ENCODE measurements at regions not wholly inside any gene's neighbourhood (a gene's known extent, or its start where the extent isn't known, plus 50 kb on each side); places are given as distances from the start of the nearest gene placed in this dataset.

DNA sequence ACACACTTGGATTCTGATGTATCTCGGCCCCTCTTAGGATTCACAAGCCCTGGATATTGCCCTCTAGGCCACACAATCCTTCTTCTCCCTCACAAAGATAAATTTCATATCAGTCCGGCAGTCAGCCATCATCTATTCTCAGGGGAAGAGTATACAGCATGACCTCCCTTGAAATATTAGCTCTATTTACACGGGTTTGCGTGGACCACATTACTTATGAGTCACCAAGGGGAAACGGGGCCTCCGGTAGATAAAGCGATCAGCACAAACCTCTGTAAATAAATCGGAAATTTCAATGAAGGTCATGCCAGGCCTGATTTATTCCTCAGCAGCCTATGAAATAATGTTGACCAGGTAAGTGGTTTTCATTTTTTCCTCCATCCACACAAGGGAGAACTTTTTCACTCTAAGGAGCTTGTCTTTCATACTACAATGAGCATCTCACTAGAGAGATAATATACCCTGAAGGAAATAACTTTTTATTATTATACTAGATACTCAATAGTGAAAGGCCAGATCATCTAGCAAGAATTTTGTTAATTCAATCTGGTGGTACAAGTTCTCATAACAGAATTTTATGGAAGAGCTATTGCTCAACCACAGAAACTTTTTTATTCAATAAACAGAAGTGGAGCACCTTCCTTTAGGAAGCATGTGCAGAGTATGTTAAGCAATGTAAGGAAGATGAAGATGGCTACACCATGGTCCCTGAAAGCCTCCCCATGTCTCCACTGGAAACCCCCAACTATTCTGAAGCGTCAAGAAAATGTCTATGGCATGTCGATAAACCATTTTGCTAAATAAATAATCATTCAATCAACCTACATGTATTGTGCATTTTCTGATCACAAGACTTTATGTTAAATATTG lies 125.2 kb upstream of the PIK3C3 start:
- no peak for DNase-seq

DNA sequence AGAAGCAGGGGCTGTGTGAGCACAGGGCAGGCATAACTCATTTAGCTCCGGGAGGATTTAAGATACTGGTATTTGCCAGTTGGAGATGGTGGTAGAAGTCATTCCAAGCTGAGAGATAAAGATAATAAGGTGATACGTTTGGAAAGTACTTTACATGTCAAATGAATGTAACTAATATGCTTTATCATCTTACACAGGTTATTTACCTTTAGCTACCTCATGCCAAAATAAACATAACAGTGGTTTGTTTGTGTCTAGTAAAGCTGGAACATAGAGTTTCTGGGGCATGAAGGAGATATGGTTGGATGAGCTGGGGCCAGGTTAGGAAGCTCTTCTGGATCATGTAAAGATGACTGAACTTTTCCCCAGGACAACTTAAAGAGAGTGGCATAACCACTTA lies 126.9 kb upstream of the PIK3C3 start:
- no peak for DNase-seq

DNA sequence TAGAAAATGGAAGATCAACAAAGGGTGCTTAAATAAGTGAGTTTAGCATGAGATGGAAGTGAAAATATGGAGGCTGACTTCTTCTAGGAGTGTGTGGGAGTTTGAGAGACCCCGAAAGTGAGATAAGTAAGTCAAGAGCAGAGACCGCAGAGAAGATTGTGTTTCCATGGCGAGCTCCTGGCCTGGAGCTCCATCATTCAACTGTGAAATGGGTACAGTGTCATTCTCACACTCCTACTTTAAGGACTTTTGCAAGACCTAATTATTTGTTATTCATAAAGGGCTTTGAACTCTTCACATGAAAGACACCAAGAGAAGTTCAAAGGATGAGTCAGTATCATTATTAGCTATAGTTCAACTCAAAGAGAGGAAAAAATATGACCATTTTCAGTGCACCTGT lies 134.2 kb upstream of the PIK3C3 start:
- no peak for DNase-seq

DNA sequence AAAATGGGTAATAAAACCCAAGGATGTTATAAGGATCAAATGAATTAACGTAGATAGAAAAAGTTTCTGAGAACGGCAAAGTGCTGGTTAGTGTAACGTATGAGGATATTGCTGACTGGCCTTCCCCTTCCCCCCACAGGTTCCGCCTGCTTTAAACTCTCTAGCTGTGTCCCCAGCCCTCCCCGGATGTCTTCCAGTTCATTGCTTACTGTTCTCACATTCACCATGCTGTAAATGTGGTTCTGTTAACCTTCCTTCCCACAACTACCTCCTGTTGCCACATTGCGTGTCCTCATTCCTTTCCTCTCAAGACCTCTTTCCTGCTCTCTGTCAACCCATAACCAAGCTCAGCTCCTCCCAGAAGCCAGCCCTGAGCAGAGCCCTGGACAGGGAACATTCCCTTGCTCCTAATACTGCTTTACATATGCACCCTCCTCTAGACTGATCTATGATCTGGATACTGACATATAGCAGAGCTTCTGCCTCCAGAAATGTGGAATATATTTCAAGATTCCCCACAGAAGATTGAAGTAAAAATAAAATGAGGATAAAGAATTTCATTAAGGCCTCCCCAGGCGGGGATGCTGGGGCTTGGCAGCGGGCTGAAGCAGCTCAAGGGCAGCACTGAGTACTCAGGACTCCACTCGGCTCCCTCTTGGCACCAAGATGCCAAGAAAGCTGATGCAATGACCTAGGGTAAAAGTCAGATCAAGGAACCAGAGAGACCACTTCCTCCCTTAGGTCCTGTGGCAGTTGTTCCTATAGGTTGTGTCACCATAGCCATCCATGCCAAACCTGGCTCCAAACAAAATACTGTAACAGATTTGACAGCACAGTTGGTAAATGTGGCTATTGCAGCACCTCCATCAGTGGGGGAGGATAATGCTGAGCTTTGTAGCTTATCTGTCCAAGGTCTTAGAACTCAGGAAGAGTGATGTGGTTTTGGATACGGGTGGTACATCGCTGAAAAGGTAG lies 136.4 kb upstream of the PIK3C3 start:
- DNase-seq = no peak

DNA sequence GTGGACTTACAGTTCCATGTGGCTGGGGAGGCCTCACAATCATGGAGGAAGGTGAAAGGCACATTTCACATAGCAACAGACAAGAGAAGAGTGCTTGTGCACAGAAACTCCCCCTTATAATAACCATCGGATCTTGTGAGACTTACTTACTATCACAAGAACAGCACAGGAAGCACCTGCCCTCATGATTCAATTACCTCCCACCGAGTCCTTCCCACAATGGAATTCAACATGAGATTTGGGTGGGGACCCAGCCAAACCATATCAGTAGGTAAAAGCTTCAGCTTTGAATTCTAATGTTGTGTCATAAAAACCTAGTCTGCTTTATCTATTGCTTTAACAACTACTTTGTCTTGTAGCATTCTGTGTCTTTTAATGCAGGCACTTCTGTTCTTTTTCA lies 140.4 kb upstream of the PIK3C3 start:
- no peak for DNase-seq

DNA sequence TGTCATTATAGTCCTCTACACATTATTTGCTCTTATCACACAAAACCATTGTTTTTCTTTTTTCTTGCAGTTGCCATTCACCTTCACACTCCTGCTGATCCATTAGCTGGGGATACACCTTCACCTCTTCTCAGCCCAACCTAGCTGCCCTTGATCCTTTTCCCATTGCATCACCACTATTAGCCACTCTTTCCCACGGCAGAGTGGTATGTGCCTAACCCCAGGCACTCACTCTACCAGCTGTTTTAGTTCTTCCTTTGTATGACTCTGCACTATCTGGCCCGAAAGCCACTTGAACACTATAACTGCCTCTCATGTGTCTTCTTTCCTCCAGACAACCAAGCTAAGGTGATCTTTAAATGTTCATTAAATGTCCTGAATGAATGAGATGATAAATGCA lies 145.4 kb upstream of the PIK3C3 start:
- no peak for DNase-seq

DNA sequence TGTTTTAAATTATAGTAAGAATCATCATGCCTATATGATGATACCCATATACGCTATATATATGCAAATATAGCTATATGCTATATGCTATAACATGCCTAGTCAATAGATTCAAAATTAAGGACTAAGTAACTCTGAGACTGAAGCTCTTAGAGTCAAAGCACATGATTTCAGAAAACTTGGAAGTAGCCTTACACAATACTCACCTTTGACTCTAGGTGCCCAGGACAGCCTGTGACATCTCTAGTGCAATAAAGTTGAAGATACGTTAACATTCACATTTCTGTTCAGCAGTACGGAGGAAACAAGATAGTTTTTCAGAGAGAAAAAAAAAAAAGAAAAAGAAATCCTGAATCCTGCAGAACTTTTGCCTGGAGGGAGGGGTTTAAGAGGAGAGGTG lies 149.7 kb upstream of the PIK3C3 start:
- DNase-seq = no peak

DNA sequence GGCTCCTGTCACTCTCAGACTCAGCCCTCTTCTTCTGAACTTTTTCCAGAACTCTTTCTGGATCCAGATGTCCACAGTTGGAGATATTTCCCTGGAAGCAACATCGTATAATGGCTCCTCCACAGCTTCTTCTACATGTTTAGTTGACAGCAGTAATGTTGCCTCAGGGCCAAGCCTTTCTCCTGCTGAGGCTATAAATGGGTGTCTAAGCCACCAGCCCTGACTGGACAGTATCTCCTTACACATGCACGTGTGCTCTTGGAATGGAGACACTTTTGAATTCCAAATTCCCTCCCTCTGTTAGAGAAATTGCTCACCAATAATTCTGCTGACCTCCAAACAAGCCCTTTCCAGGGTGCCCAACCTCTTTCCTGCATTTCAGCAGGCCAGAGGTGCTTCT lies 156.2 kb upstream of the PIK3C3 start:
- DNase-seq = no peak

DNA sequence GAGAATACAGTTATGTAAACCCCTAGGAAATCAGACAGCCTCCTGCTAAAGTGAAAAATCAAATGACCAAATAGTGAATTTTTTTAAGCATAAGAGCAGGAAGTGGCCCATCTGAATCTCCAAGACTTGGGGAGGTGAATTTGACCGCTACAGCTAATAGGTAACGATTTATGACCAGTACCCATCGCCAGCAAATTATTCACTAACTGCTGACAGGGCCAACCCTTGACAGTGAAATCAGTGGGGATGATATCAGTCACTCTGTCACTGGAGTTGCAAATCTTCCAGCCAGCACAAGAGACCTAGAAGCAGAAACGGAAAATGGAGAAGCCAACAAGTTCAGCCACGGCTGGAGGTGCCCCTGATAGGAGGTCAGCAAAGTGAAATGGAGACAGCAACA lies 164.3 kb upstream of the PIK3C3 start:
- DNase-seq = no peak

DNA sequence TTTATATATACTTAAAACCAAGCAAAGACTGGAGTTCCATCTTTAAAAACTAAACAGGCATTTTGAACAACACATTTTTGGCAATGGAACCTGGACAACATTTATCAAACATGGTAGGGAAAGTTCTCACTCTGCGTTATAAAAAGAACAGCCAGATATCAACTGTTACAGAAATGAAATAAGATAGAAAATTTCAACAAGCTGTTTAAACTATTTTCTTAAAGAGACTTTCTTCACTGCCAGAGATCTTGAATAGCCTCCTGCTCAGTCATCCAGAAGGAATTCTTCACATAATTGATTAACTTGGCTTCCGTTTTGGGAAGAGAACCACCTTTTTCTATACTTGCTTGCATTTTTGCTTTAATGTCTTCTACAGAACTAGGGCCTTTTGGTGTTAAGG lies 166.0 kb upstream of the PIK3C3 start:
- DNase-seq = no peak

DNA sequence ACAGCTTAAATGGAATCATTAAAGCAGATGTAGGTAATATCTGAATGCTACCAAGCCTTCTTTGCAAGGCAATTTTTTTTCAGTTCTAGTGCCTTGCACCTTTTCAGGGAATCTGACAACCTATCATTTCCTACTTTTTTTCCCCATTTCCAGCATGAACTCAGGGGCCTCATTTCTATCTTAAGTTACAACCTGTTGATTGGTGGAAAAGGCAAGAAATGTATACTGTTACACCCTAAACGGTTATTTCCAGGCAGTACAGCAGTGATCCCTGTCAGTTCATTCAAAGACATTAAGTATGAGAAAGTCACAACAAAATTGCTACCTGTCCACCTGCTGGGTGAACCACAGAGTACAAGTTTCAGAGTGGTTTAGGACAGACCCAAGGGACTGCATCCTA lies 171.2 kb upstream of the PIK3C3 start:
- DNase-seq = no peak

DNA sequence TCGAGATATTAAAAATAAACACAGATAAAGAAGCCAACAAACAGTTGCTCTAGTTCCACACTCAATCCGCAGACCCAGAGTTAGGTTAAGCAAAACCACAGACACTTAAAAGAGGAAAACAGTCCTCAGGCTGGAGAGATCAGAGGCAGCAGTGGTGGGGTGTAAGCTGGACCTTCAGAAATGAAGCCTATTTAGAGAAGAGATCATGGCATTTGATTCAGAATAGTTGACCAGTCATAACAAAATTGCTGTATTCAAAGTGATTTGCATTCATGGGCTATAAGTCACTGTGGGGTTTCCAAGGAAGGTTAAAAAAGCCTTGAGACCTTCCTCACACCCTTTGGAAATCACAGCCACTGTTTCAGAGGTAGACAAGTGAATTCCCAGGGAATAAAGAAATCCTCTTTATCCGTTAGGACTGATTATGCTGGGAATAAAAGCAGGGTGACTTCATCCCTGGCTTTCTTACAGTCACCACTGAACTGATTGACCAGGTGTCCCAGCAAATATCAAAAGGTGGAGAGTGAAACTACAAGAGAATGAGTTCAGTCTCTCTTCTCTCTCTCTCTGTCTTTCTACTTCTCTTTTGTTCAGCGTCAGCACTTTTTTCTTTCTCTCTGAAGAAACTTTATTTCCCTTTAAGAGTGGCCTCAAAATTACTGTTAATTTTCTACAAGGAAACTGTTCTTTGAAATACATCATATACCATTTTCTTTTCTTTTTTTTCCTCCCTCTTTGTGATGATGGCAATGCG lies 171.8 kb upstream of the PIK3C3 start:
- DNase-seq = no peak

DNA sequence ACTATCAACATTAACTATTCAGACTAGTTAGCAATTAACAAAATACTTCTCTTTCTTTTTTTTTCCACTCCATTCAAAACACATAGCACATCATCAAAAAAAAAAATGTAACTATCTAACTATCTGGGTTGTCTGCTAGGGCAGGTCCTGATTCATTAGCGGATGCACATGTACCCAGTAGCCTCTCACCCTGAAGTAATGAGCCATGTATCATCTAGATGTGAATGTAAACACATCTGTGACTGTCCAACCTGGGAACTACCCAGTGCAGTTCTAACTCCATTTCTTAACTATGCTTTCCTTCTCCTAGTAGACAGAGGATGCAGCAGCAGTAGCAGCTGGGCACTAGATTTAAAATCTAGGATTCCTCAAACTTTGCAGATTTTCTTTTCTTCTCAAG lies 183.1 kb upstream of the PIK3C3 start:
- no peak for DNase-seq

DNA sequence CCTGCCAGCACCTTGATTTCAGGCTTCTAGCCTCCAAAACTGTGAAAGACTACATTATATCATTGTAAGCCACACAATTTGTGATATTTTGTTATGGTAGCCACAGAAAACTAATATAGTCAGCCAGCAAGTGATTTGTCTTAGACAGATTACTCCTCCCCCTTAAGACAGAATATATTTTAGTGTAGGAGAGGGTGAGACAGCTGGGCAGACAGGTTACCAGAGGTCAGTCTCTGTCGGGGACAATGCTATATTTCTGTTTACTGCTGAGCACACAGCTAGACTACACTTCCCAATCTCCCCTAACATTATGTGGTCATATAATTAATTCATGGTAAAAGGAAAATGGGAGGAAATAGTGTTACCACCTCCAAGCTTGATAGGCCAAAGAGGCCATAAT lies 185.8 kb upstream of the PIK3C3 start:
- no peak for DNase-seq

DNA sequence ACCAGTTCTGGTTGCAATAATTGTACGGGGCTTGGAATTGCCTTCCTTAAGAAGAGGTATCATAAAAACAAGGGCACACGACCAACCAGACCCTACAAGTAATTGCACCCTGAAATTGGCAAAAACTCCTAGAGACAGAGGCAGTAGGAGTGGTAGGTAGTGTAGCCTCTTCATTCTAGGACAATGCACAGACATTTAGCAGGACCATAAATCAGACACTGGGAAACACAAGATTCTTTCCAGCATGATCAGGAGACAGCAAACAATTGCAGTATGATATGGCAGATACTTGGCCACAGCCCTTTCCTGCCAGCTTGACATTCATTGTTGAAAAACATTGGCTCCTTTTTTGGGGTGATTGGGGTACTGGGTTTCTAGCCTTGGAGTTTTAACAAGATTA lies 186.6 kb upstream of the PIK3C3 start:
- DNase-seq = no peak

DNA sequence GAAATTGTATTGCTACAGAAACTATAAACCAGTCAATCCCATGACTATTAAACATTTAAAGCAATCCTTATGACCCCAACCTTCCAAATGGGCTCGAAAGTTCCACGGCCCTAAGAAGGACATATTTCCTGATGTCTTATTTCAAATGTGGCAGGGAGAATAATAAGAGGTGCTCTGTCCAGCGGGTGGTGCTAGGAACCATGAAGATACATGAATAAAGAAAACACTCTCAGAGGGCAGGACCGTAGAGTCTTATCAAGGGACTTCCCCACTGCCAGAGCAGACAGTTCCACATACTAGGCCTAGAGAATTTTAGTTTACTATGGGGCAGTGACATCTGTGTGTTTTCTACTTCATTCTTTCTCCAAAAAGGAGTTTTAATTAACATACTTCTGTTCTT lies 187.1 kb upstream of the PIK3C3 start:
- no peak for DNase-seq

DNA sequence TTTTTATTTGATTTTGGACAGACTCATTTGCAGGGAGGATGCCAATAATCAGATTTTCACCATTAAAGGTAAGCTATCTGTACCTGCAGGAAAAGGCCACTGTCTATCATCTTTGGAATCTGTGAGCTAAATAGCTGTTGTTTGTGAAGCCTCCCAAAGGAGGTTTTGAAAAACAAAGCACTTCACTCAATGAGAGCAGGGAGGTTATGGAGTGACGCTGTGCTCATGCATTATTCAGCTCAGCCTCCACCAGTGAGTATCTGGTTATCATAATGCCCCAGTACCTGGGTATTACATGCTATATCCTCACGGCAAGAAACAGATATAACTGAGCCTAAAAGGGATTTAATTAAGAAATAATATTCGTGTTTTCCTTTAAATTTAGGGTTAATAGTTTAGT lies 189.6 kb upstream of the PIK3C3 start:
- DNase-seq = no peak

DNA sequence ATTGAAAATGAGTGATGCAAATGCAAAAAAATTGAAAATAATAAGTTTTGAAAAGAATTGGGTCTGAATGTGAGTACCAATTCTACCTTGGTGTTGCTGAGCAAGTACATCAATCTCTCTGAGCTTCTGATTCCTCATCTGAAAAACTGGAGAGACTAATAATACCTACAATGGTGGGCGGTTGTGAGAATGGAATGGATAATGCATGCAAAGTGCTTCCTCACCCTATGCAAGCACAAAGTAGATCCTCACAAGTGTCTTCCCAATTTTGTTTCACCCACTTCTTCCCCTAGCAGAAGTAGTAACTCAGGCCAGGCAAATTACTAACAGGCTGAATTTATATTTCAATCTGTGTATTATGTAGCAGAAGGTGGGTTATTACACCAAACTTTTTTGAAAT lies 191.7 kb upstream of the PIK3C3 start:
- no peak for DNase-seq

DNA sequence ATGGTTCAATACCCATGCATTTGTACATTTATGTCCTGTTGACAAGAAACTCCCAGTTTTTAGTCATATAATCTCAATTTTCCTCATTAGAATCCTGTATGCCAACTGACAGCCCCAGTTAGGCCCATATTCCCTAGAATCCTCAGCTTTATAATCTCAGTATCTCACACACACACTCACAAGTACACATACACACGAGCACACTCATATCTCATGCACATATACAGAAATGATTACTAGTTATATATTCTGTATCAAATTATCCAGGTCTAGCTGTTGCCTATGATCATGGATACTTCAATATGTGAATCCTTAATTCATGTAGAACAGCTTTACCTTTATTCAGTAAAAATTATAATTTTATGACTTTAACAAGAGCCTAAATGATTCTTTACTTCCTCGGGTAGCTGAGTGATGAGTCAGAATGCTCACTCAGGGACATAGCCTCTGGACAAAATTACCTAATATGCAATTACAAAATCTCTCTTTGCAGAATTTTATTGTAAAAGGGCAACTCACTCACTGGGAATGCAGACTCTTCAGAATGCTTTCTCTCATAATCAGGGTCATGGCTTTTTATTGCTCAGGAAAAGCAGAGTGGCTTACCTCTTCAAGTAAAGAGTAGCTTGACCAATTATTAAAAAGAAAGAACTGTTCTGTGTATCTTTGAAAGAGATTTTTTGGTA lies 193.6 kb upstream of the PIK3C3 start:
- DNase-seq = no peak

DNA sequence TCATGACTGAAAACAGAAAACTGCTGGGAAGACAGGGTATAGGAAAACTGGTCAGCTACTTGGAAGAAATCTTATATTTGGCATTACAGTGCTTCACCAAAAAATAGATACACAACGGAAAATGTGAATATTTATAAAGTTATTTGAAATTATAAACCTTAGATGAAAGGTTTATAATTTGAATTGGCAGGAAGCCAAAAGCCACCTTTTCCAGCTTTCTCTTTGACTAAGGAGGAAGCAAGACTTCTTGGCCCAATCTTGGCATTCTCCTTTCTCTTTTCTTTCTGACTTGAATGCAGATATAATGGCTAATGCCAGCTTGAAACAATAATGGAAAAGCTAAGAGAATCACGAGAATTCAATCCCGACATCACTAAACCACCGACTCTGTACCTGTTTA lies 196.5 kb upstream of the PIK3C3 start:
- no peak for DNase-seq

DNA sequence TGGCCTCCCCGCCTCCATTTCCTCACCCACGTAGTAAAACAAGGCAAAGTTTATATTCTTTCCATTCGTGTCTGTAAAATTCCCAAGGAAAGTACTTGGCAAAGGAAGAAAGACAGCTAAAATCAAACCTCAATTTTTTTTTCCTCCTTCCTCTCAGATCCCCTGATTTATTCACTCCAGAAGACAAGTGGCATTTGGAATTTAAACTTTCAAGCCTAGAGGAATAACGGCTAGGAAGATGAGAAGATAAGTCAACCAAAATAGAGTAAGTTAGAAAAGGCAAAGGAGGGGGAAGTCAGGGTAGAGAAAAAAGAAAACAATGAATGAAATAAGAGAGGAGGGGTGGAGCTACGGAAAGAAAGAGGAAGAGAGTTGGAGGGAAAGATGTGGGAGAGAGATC lies 198.9 kb upstream of the PIK3C3 start:
- no peak for DNase-seq

DNA sequence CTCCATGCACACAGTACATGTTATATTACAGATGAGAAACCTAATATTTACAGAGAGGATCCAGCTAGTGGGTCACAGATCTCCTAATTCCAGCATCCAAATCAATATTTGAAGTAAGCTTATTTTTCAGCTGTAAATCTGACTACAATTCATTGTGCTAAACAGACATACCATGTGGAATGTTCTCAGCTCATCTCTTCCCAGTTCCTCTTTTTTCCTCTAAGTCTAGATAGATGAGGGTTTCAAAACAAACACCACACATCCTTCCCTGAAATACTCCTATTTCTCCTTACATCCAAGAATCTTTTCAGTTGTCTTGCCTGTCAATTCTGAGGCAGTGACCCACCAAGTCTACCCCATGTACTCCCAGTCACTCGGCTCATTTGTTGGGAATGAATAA lies 200.7 kb upstream of the PIK3C3 start:
- no peak for DNase-seq

DNA sequence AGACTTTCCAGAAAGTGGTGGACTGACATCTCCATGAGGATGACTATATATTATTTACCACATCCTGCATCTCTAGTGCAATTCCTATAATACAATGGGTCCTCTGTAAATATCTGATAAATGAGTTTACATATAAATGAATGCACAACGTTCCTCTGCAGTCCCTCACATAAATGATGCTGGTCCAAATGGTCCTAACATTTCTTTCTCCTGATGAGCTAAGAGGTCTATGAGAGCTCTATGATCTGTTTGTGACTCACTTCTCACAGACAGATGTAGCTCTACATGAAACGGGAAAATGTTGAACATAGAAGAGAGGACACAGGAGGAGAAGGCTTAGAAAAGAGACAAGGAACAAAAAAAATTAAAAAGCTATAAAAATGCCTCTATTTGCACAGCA lies 201.2 kb upstream of the PIK3C3 start:
- no peak for DNase-seq

All from hippocampal formation (tissue), 2 donors.